GM12892 (cell line): ENCODE measurements at regions not wholly inside any gene's neighbourhood (a gene's known extent, or its start where the extent isn't known, plus 50 kb on each side); places are given as distances from the start of the nearest gene placed in this dataset.

ENCODE experiments used
- DNase-seq: peaks from one replicate; pipeline ENCODE4 v3.0.0; 2011; ENCODE audit not compliant: insufficient read length
- FAIRE-seq: peaks from 2 replicates; lab custom pipeline; 2011; peaks lifted over from hg19 to GRCh38; lab: Jason Lieb, UNC
- POLR2A ChIP-seq: IDR thresholded peaks from 2 replicates; pipeline ENCODE4 v1.6.1; 2011; ENCODE audit warnings: low read depth, low read length, control low read depth
- POLR2AphosphoS5 ChIP-seq: IDR thresholded peaks from 2 replicates; pipeline ENCODE4 v1.6.1; 2011; ENCODE audit warnings: low read depth, low read length, control low read depth
- TAF1 ChIP-seq: IDR thresholded peaks from 2 replicates; pipeline ENCODE4 v1.6.1; 2011; ENCODE audit warnings: low read depth, mild to moderate bottlenecking, control low read depth, low read length, borderline replicate concordance

DNA sequence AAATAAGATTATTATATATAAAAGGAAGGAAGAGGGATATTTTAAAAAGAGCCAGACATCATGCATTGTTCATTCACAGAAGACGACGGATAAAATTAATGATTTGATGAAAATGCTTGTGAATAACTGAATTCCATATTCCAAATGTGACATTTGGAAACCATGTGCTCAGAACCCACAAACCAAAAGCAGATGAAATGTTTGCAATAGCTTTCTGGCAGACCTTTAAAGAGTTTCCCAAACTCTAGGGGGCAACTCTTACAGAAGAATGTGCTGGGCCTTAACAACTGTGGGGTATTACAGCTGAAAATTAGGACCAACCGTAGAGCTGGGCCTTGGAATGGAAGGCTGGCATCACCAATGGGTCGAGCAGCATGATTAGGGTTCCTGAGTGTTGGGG, 471.0 kb downstream of the EFNA5 start:
- TF ChIP-seq POLR2A (no peak), TAF1 (no peak), POLR2AphosphoS5 (no peak)
- FAIRE-seq (no peak), DNase-seq (no peak)

DNA sequence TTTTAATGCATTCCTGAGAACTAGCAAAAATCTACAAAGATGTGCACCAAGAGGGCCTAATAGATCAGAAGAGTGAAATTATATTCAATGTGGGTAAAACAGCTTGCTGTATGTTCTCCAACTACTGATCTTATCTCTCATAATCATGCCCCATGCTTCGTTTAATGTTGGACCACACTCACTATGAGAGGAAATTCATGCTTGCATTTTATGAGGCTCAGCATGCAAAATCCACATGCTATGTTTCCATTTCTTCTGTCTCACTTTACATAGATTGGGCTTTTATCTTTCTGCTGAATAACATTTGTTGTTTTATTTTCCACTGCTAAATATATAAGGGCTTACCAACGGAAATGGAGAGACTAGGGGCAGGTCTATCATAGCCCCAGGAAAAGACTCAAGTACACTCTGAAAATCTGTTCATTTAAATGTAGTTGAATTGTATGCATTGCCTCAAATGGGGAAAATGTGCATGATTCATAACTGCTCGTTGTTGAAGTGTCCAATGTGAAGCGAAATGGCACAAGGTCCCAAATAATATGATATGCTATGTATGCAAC, 474.2 kb downstream of the EFNA5 start:
- TF ChIP-seq POLR2A: no peak
- DNase-seq (no peak), FAIRE-seq (no peak)

GRCh38 chr5:107195890-107196395, 474.8 kb downstream of the EFNA5 start:
- FAIRE-seq (no peak), DNase-seq (no peak)
- TF ChIP-seq POLR2AphosphoS5: no peak
- TF ChIP-seq POLR2A: no peak
- no peak for TF ChIP-seq TAF1

- FAIRE-seq (no peak), DNase-seq (no peak)
- no peak for TF ChIP-seq POLR2AphosphoS5
- no peak for TF ChIP-seq POLR2A
- TF ChIP-seq TAF1: no peak
Observed at GRCh38 chr5:107184871-107185270, 485.9 kb downstream of the EFNA5 start.

GRCh38 chr5:107184066-107184465, 486.7 kb downstream of the EFNA5 start:
- no peak for DNase-seq
- TF ChIP-seq POLR2AphosphoS5 (no peak), TAF1 (no peak), POLR2A (no peak)
- no peak for FAIRE-seq

DNA sequence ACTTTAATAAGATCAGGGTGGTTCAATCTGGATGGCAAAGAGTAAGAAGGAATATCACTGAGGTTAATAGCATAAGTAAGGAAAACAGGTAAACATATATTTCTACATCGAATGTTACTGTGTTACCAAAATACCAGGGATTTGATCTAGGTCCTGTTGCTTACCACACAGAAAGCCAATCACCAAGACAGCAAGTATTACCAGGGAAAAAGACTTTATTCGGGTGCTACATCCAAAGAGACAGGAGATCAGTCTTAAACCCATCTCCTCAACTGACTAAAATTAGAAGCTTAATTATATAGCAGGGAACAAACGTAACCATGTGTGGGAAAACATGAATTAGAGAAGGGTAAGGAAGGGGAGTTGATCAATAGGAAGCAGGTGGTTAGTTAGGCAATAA, 500.1 kb downstream of the EFNA5 start:
- FAIRE-seq (no peak), DNase-seq (no peak)
- no peak for TF ChIP-seq POLR2A
- TF ChIP-seq POLR2AphosphoS5: no peak
- TF ChIP-seq TAF1: no peak

- no peak for TF ChIP-seq TAF1
- TF ChIP-seq POLR2A: no peak
- TF ChIP-seq POLR2AphosphoS5: no peak
- DNase-seq (no peak), FAIRE-seq (no peak)
Observed at GRCh38 chr5:107169867-107170266, 500.9 kb downstream of the EFNA5 start.

DNA sequence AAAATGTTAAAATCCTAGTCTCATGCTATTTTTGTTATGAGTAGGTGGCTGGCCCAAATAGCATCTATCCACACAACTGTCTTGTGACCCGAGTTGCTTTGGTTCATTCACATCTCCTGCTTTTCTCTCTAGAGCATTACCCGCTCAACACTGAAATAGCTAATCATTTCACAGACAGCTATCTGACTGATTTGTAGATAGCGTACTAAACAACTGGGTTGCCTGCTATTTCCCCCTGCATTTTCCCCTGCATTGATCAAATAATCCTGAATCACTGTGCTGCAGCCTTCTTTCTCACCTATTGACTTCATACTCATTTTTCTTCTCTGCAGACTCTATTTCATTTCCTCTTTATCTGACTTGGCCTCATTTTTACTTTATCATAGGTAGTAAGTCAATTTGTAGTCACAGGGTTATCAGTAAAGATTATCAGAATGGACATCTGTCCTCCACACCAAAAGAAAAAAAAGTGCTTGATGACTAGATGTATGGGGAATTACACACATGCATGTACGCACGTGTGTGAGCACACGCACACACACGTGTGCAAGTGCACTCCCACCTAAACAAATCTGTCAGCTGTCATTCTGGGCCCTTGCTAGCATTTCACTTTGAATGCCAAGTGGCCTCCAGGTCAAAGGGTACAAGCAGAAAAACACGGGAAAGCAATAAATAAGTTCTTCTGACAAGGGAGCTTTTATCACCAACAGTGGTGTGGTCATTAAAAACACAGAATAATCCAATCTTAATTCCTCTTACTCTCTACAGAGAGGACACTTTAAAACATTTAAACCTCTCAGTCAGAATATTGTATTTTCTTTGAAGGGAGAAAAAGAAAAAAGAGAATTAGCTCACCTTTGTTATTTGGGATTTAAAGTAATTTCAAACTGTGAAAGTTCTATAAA, 501.6 kb downstream of the EFNA5 start:
- DNase-seq (no peak), FAIRE-seq (no peak)
- no peak for TF ChIP-seq TAF1
- no peak for TF ChIP-seq POLR2A
- TF ChIP-seq POLR2AphosphoS5: no peak

DNA sequence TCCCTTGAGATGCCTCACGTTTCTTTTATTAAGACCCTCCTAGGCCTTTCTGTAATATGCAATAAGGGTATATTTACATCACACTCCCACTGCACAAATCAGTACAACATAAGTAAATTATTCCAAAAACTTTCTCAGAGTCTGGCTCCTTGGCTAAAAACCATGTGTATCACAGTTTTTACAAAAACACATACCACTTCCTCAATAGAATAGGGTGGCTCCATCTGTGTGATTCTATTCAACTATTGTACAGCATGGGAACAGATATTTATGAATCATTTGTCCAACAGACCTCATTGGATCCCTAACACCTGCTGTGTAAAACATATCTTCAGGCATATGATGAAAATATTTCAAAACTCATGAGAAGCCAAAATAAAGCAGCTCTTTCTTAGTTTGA, 502.7 kb downstream of the EFNA5 start:
- FAIRE-seq (no peak), DNase-seq (no peak)
- no peak for TF ChIP-seq TAF1
- TF ChIP-seq POLR2AphosphoS5: no peak

- TF ChIP-seq POLR2AphosphoS5 (no peak), TAF1 (no peak), POLR2A (no peak)
- FAIRE-seq: no peak
- DNase-seq: no peak
Observed at GRCh38 chr5:107165296-107165695, 505.4 kb downstream of the EFNA5 start.

GRCh38 chr5:107157809-107158208, 512.9 kb downstream of the EFNA5 start:
- DNase-seq (no peak), FAIRE-seq (no peak)
- TF ChIP-seq POLR2A (no peak), TAF1 (no peak), POLR2AphosphoS5 (no peak)

DNA sequence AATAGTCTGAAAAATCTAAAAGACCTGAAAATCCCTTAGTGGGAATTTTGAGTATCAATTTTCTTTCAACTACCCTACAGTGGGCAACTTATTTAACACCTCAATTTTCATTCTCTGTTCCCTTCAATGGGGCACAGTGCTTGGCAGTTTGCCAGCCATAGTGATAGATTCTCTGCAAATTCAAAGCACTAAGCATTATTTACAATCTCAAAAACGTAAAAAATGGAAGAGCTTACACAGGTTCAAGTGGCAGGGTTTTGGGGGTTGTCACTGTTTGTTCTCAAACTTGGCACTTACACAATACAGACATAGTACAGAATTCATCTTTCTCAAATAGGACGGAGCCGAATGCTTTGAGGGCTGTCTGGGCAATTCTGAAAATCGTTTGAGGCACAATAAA, 515.0 kb downstream of the EFNA5 start:
- FAIRE-seq (no peak), DNase-seq (no peak)
- TF ChIP-seq TAF1 (no peak), POLR2AphosphoS5 (no peak), POLR2A (no peak)

GRCh38 chr5:107154593-107154992, 516.1 kb downstream of the EFNA5 start:
- DNase-seq (no peak), FAIRE-seq (no peak)
- TF ChIP-seq POLR2AphosphoS5 (no peak), POLR2A (no peak), TAF1 (no peak)
